ENCODE measurements at regions not wholly inside any gene's neighbourhood (a gene's known extent, or its start where the extent isn't known, plus 50 kb on each side); places are given as distances from the start of the nearest gene placed in this dataset.

- TF ChIP-seq CTCF (IDR thresholded peaks at IDR 0.05 in 4 of 5, conservative IDR thresholded peaks at IDR 0.05 in 1 of 5) (no peak), POLR2A (IDR thresholded peaks at IDR 0.05) (no peak)
Measured at GRCh38 chr5:103375350-103375749, 116.8 kb downstream of the MACIR start.

Data from gastrocnemius medialis (tissue), 4 donors.